ENCODE measurements at regions not wholly inside any gene's neighbourhood (a gene's known extent, or its start where the extent isn't known, plus 50 kb on each side); places are given as distances from the start of the nearest gene placed in this dataset.

DNA sequence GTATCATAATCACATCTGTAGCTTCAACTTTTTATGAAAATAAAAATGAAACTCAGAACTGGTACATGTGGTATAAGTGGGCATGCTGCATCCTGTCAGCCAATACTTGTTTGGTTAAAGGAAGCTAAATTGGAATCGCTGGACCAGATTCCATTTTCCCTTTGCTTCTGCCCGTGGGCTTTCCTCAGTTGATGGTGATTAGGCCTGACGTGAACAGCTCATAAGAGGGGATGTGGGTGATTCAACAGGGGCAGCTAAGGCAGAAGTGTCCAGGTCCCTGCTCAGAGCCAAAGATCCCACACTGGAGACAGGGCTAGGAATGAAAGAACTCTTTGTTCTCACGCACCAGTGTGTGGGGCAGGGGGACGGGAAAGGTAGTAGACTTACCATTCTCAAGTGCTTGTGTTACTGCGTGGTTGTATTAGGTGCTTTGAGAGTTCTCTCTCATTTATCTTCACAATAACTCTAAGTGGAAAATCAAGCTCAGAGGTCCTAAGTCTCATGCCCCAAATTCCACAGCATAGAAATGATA, 63.2 kb upstream of the GUCY1A1 start:
- no peaks in the 10 kb centered on the region for H3K36me3 ChIP-seq (ENCODE audit: control insufficient read depth, insufficient read depth, low read length)
- DNase-seq (ENCODE audit: low read depth), result no peak

DNA sequence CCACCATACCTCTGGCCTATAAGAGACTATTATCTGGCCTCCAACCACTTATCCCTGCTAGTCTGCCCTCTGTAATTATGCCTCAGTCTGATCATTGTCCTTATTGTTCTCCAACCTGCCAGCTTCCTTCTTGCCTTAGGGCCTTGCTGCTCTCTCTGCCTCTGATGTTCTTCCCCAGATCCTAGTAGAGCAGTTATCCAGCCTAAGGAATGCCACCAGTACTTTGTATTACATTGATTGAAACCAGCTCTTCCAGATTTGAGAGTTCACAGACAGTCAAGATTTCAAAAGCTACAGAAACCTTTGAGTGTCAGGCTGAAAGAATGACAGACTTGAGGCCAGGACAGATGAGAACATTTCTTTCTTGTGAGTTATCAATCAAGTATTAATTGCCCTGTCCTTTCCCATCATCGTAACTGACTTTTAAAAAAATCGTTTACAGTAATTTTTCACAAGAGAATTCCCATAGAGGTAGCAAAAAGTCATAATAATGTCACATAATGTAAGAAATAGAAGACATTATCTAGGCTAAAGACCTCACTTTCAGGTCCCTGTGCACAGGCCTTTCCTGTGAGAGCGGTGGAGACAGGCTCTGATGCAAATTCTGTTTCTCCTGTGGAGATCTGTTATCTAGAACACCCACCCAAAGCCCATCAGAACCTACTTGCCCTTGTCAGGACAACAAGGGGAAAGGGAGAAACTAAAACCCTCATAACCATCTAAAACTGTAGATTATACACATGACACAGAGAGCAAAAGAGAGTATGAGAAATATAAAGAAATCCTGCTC, 64.1 kb upstream of the GUCY1A1 start:
- TF ChIP-seq, protein P1, sequence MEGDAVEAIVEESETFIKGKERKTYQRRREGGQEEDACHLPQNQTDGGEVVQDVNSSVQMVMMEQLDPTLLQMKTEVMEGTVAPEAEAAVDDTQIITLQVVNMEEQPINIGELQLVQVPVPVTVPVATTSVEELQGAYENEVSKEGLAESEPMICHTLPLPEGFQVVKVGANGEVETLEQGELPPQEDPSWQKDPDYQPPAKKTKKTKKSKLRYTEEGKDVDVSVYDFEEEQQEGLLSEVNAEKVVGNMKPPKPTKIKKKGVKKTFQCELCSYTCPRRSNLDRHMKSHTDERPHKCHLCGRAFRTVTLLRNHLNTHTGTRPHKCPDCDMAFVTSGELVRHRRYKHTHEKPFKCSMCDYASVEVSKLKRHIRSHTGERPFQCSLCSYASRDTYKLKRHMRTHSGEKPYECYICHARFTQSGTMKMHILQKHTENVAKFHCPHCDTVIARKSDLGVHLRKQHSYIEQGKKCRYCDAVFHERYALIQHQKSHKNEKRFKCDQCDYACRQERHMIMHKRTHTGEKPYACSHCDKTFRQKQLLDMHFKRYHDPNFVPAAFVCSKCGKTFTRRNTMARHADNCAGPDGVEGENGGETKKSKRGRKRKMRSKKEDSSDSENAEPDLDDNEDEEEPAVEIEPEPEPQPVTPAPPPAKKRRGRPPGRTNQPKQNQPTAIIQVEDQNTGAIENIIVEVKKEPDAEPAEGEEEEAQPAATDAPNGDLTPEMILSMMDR (IDR thresholded peaks at IDR 0.05; ENCODE audit: insufficient read depth, low read length, poor library complexity, severe bottlenecking), result no peak
- no peaks in the 10 kb centered on the region for H3K36me3 ChIP-seq (ENCODE audit: control insufficient read depth, insufficient read depth, low read length)
- DNase-seq (ENCODE audit: low read depth), result no peak
- H3K27me3 ChIP-seq (ENCODE audit: control insufficient read depth, insufficient read depth, low read length), result no peaks in the 10 kb centered on the region
- H3K4me3 ChIP-seq (ENCODE audit: low read depth, low read length), result no peak overlapping the region

More for the DNA sequence above, 63.2 kb upstream of the GUCY1A1 start:
- no peak overlapping the region for H3K4me3 ChIP-seq (ENCODE audit: low read depth, low read length)
- TF ChIP-seq, protein P1 (IDR thresholded peaks at IDR 0.05; ENCODE audit: insufficient read depth, low read length, poor library complexity, severe bottlenecking), result no peak
- no peaks in the 10 kb centered on the region for H3K27me3 ChIP-seq (ENCODE audit: control insufficient read depth, insufficient read depth, low read length)

DNA sequence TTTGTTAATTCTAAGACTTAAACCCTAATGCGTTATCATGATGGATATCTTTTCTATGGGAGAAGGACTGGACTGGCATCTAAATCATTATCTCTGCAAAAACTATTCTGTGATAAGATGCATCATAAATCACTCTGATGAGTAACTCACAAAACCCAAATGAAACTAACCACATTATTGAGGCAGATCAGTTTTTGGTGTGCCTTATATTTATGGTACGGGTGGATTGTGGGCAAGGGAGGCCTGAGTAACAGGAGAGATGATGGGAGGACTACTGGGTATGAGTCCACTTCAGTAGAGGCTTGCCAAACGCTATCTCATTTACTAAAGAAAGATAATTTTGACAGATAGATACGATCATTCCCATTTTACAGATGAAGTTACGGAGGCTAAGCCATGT, 66.4 kb upstream of the GUCY1A1 start:
- no peaks in the 10 kb centered on the region for H3K27me3 ChIP-seq (ENCODE audit: control insufficient read depth, insufficient read depth, low read length)
- no peak overlapping the region for H3K4me3 ChIP-seq (ENCODE audit: low read depth, low read length)
- TF ChIP-seq, protein P1 (IDR thresholded peaks at IDR 0.05; ENCODE audit: insufficient read depth, low read length, poor library complexity, severe bottlenecking), result no peak
- H3K36me3 ChIP-seq (ENCODE audit: control insufficient read depth, insufficient read depth, low read length), result no peaks in the 10 kb centered on the region
- DNase-seq (ENCODE audit: low read depth), result no peak

DNA sequence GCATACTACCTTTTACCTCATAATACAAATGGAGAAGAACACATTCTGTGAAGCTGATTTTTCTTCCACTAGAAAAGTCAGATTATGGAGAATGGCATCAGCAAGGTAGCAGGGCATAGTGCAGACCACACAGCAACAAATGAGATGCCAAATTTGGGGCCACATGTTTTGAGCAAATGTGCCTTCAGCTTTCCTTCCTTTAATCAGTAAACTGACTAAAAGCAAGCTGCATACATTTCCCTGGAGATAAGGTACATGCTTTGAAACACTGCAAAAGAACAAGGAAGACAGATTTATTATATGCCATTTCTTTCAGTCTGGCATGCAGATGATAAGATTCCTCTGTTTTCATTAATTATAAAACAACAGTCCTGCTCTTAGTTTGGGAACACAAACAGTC, 67.1 kb upstream of the GUCY1A1 start:
- no peaks in the 10 kb centered on the region for H3K27me3 ChIP-seq (ENCODE audit: control insufficient read depth, insufficient read depth, low read length)
- TF ChIP-seq, protein P1 (IDR thresholded peaks at IDR 0.05; ENCODE audit: insufficient read depth, low read length, poor library complexity, severe bottlenecking), result no peak
- H3K36me3 ChIP-seq (ENCODE audit: control insufficient read depth, insufficient read depth, low read length), result no peaks in the 10 kb centered on the region
- no peak overlapping the region for H3K4me3 ChIP-seq (ENCODE audit: low read depth, low read length)
- no peak for DNase-seq (ENCODE audit: low read depth)

DNA sequence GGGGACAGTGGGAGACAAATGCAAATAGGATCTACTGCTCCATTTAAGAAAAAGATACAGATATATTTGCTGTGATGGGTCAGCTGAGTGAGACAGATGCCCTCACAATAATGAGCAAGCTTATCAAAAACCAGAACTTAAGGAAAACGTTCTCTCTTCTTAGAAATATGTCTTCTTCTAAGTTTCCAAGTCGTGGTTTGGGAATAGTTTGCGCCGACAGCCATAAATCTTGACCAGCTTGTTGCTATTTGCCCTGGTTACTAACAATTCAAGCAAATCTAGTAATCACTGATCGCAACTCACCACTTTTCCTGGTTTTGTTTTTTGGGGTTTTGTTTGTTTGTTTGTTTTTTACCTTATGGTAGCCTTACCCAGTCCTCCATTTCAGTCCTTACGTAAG, 67.6 kb upstream of the GUCY1A1 start:
- TF ChIP-seq, protein P1 (IDR thresholded peaks at IDR 0.05; ENCODE audit: insufficient read depth, low read length, poor library complexity, severe bottlenecking), result no peak
- no peak for DNase-seq (ENCODE audit: low read depth)
- no peaks in the 10 kb centered on the region for H3K36me3 ChIP-seq (ENCODE audit: control insufficient read depth, insufficient read depth, low read length)
- H3K27me3 ChIP-seq (ENCODE audit: control insufficient read depth, insufficient read depth, low read length), result no peaks in the 10 kb centered on the region
- no peak overlapping the region for H3K4me3 ChIP-seq (ENCODE audit: low read depth, low read length)

Data from kidney epithelial cell (primary cell).